IPS DF 4.7 (cell line): ENCODE measurements at regions not wholly inside any gene's neighbourhood (a gene's known extent, or its start where the extent isn't known, plus 50 kb on each side); places are given as distances from the start of the nearest gene placed in this dataset.
"Not testable (repeated sequence)": the region's sequence is repeated elsewhere in the genome, so short reads cannot be mapped to it uniquely, and the experiment has no call there.

Experiments used
- DNase-seq: peaks from one replicate; pipeline ENCODE4 v3.0.0-alpha.2; 2013; ENCODE audit warnings: low spot score; ENCODE audit errors: extremely low read depth

DNA sequence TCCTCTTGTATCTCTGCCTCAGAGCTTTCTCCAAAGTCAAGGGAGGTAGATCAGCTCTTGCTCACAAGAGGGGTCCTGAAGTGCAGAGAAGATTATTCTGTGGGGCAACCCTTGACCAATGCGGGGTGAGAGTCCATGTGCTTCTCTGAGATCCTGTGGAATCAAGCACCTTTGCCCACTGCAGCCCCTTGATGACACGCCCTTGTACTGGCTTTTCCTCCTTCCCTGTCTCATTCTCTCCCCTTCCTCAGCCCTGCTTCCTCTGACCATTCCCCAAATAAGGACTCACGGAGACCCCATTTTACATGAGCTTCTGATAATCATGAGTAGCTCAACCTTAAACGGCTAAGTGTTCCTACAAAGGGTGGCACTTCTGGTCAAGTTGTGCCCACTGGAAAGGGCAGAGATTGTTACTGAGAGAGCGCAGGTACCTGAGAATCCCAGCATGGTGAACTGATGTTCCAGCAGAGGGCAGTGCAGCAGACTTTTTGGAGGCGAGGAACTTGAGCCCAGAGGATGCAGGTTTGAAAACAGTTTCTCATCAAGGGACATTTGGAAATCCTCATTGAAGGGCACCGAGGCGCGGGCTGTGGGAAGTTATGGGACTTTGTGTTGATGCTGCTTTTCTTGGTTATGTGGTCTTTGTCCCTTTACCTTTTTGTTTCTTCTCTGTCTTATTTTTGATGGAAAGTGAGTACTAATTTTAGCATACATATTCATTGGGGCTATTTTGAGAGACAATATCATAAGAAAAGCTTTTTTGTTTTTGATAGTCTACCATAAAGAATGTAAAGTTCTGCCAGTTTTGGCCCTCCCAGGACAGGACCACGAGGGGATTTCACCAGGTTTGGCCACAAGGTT, 201.3 kb downstream of the RBM46 start:
- peak; percentile 53 for DNase-seq

- DNase-seq: no peak
Observed at GRCh38 chr4:154983714-154984113, 202.6 kb downstream of the RBM46 start.

DNA sequence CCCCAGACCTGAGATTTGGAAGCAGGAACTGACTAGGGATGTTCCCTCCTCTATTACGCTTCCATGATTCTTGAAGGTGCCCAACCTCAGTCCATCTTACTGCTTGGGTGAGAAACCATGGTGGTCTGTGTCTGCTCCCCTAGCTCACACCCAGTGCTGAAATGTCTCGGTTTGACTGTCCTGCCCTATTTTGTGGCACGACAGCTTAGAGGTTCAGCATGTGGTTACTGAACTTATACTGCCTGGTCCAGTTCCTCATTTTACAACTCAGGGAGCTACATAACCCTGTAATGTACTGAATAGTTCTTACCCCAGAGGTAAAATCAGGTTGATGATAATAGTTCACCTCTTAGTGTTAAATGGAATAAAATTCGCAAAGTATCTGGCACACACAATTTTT, 203.1 kb downstream of the RBM46 start:
- no peak for DNase-seq

- DNase-seq: no peak
Observed at GRCh38 chr4:154984616-154985015, 203.5 kb downstream of the RBM46 start.

DNA sequence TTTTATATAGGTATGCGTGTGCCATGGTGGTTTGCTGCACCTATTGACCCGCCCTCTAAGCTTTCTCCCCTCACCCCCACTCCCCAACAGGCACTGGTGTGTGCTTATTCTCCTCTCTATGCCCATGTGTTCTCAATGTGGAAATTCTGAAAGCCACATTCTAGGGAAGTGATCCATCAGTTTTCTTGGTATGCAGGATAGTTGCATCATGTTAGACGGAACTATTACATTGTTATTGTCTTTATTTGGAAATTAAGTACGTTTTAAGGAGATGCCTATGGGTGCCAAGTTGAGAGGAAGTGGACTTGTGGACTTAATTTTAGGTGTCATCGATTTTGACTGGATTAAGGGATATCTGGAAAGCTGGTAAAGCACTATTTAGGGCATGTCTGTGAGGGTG, 204.6 kb downstream of the RBM46 start:
- DNase-seq: no peak

- no peak for DNase-seq
Observed at GRCh38 chr4:154988511-154988910, 207.4 kb downstream of the RBM46 start.

GRCh38 chr4:154989511-154989910, 208.4 kb downstream of the RBM46 start:
- no peak for DNase-seq

DNA sequence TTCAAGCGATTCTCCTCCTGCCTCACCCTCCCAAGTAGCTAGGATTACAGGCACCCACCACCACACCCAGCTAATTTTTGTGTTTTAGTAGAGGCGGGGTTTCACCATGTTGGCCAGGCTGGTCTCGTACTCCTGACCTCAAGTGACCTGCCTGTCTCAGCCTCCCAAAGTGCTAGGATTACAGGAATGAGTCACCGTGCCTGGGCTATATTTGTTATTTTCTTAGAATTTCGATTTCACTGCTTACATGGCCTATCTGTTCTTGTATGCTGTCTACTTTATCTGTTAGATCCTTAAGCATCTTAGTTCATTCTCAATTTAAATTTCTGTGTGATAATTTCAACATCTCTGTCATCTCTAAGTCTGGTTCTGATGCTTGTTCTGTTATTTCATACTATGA, 210.6 kb upstream of the NPY2R start:
- not testable (repeated sequence) for DNase-seq

- no peak for DNase-seq
Observed at GRCh38 chr4:154998284-154998683, 210.2 kb upstream of the NPY2R start.

GRCh38 chr4:154998773-154999172, 209.7 kb upstream of the NPY2R start:
- DNase-seq: no peak

DNA sequence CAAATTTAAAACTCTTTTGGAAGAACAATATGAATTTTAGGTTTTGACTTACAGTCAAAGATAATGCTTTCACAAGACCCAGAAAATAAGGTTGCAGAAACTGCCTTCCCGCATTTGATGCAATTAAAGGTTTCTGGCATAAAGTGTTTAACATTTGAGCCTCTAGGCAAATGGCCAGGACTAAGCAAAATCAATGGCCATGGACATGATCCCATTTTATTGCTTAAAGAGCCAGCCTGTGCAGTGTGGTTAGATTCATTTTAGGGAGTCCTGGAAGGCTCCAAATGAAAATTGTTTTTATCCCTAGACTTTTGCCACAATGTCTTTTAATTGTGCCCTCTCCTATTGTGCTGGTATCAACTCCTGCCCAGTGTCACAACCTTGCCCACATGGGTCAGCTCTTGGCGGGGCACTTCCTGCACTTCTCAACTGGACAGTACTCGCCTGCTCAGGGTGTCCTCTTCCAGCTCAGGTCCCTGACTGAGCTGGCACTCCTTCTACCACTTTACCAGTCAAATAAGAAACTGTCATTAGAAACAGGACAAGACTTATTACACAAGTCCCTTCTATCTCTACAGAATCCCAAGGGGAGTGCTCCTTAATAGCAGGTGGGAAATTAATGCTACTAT, 208.4 kb upstream of the NPY2R start:
- no peak for DNase-seq

DNA sequence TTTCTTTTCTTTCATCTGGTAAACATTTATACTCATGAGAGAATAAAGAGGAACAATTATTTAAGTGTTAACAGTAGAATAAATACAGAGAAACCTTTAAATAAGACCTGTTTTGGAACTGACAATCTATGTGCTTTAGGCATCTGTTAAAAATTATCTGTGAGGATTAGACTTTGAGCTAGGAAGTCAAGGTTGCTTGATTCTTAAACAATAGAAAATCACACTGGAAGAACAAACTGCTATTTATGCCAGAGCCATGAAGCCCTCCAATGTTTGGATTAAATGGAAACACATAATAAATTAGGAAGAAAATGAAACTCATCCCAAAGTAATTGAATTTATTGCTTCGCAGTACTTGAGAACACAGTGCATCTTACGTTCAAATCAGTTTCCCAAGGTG, 207.2 kb upstream of the NPY2R start:
- no peak for DNase-seq

DNA sequence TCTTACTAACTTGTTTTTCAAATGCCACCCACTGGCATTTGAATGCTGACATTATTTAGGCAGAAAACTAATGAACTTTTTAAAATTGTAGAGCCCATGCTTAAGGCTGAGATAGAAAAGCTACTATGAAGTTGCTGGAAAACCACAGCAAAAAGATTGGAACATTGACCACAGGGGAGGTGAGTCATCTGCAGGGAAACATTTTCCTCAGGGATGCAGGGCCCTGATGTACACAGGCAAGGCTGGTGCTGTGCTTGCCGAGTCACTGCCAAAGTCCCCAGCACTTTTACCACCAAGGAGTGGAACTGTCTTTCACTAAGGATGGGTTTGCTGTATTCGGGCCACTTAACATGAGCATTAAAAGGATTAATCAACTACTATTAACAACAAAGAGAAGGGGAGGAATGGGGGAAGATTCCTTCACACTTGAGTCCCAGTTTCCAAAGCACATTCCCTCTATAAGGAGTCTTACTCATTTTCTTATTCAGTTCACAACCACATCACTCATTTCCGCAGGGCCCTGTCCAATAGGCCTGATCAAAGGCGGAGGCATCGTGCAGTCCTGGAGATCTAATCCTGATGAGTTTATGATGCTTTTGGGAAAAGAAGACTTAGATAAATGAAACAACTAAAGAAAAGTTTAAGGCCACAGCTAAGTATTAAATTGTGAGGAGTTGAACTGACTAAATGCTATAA, 202.9 kb upstream of the NPY2R start:
- DNase-seq: no peak

- DNase-seq: no peak
Observed at GRCh38 chr4:155007660-155008176, 200.7 kb upstream of the NPY2R start.

DNA sequence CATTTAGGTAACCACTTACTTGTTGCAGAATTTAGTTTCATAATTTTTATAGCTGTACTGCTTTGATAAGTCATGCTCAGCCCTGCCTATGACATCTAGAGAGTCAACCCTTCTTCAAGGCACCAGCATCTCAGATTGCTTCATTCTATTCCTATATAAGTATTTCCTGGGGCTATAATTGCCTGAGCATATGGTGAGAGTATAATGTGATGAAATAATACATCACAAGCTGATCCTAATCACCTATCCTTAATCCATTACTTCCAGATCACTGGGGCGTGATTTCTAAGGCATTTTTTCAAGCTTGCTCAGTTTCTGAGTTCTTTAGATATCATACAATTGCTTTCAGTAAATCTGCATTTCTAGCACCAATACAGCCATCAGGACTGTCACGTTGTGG, 200.0 kb upstream of the NPY2R start:
- no peak for DNase-seq

DNA sequence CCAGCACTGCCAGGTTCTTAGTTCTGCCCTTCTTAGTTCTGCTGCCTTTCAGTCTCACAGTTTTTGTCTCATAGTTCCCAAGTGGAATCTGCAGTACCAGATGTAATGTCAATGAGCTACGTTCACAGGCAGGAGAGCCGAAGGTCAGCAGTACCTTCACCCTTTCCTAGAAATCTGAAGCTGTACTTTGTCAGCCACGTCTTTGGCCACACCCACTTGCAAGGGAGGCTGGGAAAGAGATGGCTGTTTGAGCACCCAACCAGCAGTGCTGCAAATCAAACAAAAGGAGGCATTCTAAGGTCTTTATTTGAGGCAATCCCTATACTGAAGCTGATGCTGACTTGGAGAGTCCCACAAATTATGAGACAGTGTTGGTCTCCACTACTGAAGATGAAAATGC, 199.1 kb upstream of the NPY2R start:
- no peak for DNase-seq

GRCh38 chr4:155010376-155010775, 198.1 kb upstream of the NPY2R start:
- no peak for DNase-seq

DNA sequence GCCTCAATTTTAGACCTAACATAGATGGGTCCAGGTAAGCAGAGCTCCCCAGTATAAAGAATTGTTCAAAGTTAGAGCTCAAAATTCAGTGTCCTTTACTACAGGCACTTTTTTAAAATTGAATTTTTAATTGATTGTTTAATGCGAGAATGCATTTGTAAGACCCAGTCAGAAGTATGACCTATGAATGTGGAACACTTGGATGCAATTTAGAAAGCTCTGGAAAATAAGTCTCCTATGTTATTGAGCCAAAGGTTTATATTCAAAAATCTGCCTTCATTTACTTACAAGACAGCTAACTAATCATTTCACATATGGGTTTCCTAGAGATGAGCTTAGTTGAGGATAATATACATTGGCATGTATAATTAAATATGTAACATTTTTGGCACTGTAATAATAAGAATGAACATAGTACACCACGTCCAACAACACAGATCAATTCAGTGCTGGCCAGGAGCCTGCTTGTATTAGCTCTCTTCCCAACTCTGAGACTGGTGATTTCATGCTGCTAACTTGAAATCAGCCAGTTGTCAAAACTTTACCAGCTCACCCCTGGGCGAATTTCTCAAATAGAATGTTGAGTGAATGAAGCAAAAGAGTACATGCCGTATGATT, 197.2 kb upstream of the NPY2R start:
- DNase-seq: no peak

DNA sequence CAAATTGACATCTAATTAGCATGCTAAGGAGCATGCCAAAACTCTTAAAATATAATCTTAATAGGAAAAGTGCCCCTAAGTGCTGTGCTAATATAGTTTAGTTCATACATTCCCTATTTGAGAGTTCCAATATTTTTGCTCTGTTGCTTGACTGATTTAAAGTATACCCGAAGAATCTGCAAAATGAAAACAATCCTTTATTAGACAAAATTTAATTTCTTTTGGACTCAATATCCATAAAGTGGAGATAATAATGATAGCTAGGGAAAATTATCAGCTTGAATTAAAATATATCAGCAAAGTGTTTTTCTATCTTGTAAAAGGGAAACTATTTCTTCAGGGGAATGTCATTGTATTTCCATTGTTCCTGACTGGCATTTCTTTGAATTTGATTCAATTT, 196.0 kb upstream of the NPY2R start:
- no peak for DNase-seq

DNA sequence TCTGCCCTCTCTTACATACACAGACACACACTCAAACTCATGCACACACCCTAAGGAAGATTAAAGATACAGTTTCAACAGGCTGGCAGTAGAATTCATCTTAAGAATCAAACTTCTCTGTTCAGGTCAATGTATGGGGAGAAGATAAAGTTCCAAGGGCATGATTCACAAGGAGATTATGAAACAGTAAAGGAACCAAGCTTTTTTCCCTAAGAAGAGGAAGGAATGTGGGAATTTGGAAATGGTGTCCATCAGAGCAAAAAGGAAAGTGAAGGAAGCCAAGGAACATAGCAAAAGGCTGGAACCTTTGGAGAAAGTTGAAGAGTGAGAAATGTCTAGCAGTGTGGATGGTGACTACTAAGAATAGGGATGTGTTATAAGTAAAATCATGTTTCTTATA, 191.0 kb upstream of the NPY2R start:
- DNase-seq: no peak

GRCh38 chr4:155025762-155026457, 182.5 kb upstream of the NPY2R start:
- peak; percentile 53 for DNase-seq
